22Rv1 (cell line): ENCODE measurements at regions not wholly inside any gene's neighbourhood (a gene's known extent, or its start where the extent isn't known, plus 50 kb on each side); places are given as distances from the start of the nearest gene placed in this dataset.

ENCODE experiments used
- CTCF ChIP-seq: fragments of 450-650 bp; IDR thresholded peaks from 2 replicates; pipeline ENCODE4 v1.5.1; 2017; ENCODE audit warnings: mild to moderate bottlenecking
- ZFX ChIP-seq: fragments of 450-650 bp; IDR thresholded peaks from 2 replicates; pipeline ENCODE4 v1.6.1; 2017; ENCODE audit warnings: antibody characterized with exemption, borderline replicate concordance

- TF ChIP-seq CTCF: no peak
- TF ChIP-seq ZFX: no peak
Measured at GRCh38 chr16:5603836-5604235, 506.2 kb upstream of the EEF2KMT start.
